ENCODE measurements at regions not wholly inside any gene's neighbourhood (a gene's known extent, or its start where the extent isn't known, plus 50 kb on each side); places are given as distances from the start of the nearest gene placed in this dataset.
A peak's percentile ranks its signal among the peaks of the same experiment; 100 is the strongest.

GRCh38 chr20:50399555-50399916, 110.6 kb upstream of the PTPN1 start:
- peak; percentile 6 for TF ChIP-seq POLR2A (IDR thresholded peaks at IDR 0.05)
- no peak for TF ChIP-seq CTCF (IDR thresholded peaks at IDR 0.05)
- Histone ChIP-seq H3K4me1 (peaks cover 0 to 100% (median 34%) of the 10 kb centered on the region in 4 donors), H3K9me3 (no peaks in the 10 kb centered on the region), H3K4me3 (peak overlapping the region in 1 of 3 donors; percentile 19), H3K27ac (peak overlapping the region; percentile 81 to 95 (median 93)), H3K36me3 (no peaks in the 10 kb centered on the region), H3K27me3 (no peaks in the 10 kb centered on the region)
- ATAC-seq (peak; percentile 0 to 10 (median 6)), DNase-seq (peak in 2 of 3 donors; percentile 51 to 78)
- intact Hi-C loops (cut with DNase I): no loop called here
- WGBS (ENCODE audit: insufficient coverage, low coverage, low lambda C conversion rate, missing lambda C conversion rate): 5% methylated on average over 4 of the region's 9 CpGs

- WGBS (ENCODE audit: insufficient coverage, low coverage, low lambda C conversion rate, missing lambda C conversion rate): 17% methylated on average over 15 of the region's 15 CpGs
- peak; percentile 26 to 55 (median 44) for ATAC-seq
- TF ChIP-seq CTCF (IDR thresholded peaks at IDR 0.05): peak in 2 of 4 donors; percentile 10 to 20
- TF ChIP-seq POLR2A (IDR thresholded peaks at IDR 0.05): peak; percentile 60
- intact Hi-C loops (cut with DNase I): loop anchor here in 1 of 2 donors (5.0 kb wide), 1 partner anchor 213 kb away; no protein-coding TSS in a partner anchor
- peaks cover 0 to 100% (median 34%) of the 10 kb centered on the region in 4 donors for H3K4me1 ChIP-seq
- peak; percentile 78 to 90 (median 84) for DNase-seq
- no peaks in the 10 kb centered on the region for H3K36me3 ChIP-seq
- H3K27ac ChIP-seq: peak overlapping the region; percentile 81 to 95 (median 93)
- peak overlapping the region in 2 of 3 donors; percentile 17 to 34 for H3K4me3 ChIP-seq
- no peaks in the 10 kb centered on the region for H3K27me3 ChIP-seq
- H3K9me3 ChIP-seq: no peaks in the 10 kb centered on the region
Measured at GRCh38 chr20:50399917-50400704, 110.1 kb upstream of the PTPN1 start.

- ATAC-seq: peak; percentile 0 to 2 (median 2)
- H3K36me3 ChIP-seq: no peaks in the 10 kb centered on the region
- H3K4me1 ChIP-seq: peaks cover 0 to 98% (median 35%) of the 10 kb centered on the region in 4 donors
- H3K27me3 ChIP-seq: no peaks in the 10 kb centered on the region
- no peaks in the 10 kb centered on the region for H3K9me3 ChIP-seq
- WGBS (ENCODE audit: insufficient coverage, low coverage, low lambda C conversion rate, missing lambda C conversion rate): 37% methylated on average over 9 of the region's 17 CpGs
- intact Hi-C loops (cut with DNase I): loop anchor here in 1 of 2 donors (5.0 kb wide), 1 partner anchor 214 kb away; no protein-coding TSS in a partner anchor
- no peak for DNase-seq
- TF ChIP-seq CTCF (IDR thresholded peaks at IDR 0.05) (no peak), POLR2A (IDR thresholded peaks at IDR 0.05) (no peak)
- H3K27ac ChIP-seq: peak overlapping the region; percentile 54 to 95 (median 93)
- peak overlapping the region in 2 of 3 donors; percentile 17 to 34 for H3K4me3 ChIP-seq
Measured at GRCh38 chr20:50400705-50401586, 109.2 kb upstream of the PTPN1 start.

- no peaks in the 10 kb centered on the region for H3K9me3 ChIP-seq
- intact Hi-C loops (cut with DNase I): loop anchor here in 1 of 2 donors (5.0 kb wide), 1 partner anchor 215 kb away; no protein-coding TSS in a partner anchor
- no peaks in the 10 kb centered on the region for H3K27me3 ChIP-seq
- peak overlapping the region; percentile 36 to 95 (median 93) for H3K27ac ChIP-seq
- no peak for ATAC-seq
- H3K4me3 ChIP-seq: no peak overlapping the region
- H3K4me1 ChIP-seq: peaks cover 0 to 98% (median 34%) of the 10 kb centered on the region in 4 donors
- no peak for DNase-seq
- TF ChIP-seq CTCF (IDR thresholded peaks at IDR 0.05) (no peak), POLR2A (IDR thresholded peaks at IDR 0.05) (no peak)
- H3K36me3 ChIP-seq: no peaks in the 10 kb centered on the region
- WGBS (ENCODE audit: insufficient coverage, low coverage, low lambda C conversion rate, missing lambda C conversion rate): 65% methylated on average over 7 of the region's 9 CpGs
Measured at GRCh38 chr20:50401587-50402418, 108.4 kb upstream of the PTPN1 start.

Data from right lobe of liver (tissue), 6 donors.